ENCODE measurements at regions not wholly inside any gene's neighbourhood (a gene's known extent, or its start where the extent isn't known, plus 50 kb on each side); places are given as distances from the start of the nearest gene placed in this dataset.

- TF ChIP-seq CTCF (IDR thresholded peaks at IDR 0.05) (no peak), POLR2A (IDR thresholded peaks at IDR 0.05) (no peak), POLR2AphosphoS5 (IDR thresholded peaks at IDR 0.05) (no peak), EP300 (IDR thresholded peaks at IDR 0.05) (no peak)
These were observed 255.6 kb upstream of the LMCD1 start for GRCh38 chr3:8246070-8246469.

Measured in upper lobe of left lung (tissue), 4 donors.